ENCODE measurements at regions not wholly inside any gene's neighbourhood (a gene's known extent, or its start where the extent isn't known, plus 50 kb on each side); places are given as distances from the start of the nearest gene placed in this dataset.
"Not testable (repeated sequence)": the region's sequence is repeated elsewhere in the genome, so short reads cannot be mapped to it uniquely, and the experiment has no call there.

DNA sequence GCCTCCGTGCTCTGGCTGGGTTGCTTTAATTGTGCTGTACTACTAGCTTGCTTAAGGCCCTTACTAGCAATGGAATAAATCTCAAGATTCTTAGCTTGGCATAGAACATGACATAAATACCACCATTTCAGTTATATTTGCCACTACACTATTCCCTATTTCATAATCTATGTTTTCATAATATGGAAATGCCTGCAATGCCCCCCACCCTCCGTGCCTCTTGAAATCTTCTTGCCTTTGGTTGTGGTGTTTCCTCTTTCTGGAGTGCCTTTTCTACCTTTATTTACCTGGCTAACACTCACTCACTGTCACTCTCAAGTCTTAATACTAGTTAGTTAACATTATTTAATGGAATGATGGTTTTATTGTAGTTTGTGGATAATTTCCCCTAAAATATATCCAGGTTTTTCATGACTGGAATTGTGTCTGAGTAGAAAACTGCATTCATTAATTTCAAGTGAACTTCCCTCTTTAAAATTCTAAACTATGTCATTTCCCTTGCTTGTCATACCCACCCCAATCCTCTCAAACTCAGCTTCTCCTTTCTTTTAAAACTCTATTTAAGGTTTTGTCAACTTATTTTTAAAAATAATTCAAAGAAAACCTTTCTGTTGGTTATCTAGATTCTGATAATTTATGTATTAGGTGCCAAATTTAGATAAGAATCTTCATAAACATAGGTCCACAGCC, 521.7 kb upstream of the DAB2 start:
- no peak for FAIRE-seq

DNA sequence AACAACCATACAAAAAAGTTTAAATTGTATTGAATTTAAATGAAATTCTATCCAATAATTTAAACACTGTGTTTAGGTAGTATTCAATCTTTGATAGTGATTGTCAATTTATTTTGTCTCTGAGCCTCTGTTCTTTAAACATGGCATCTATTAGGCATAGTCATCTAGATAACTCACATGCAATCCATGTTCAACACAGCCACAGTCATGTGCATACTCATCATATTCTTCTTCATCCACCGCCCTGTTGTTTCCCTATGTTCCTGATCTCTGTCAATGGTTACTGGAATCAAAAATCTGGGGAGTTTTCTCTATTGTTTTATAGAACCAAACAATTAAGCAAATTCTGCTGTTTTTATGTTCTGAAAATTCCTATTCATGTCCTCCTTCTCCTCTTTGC, 521.1 kb upstream of the DAB2 start:
- FAIRE-seq, result peak; percentile 47

DNA sequence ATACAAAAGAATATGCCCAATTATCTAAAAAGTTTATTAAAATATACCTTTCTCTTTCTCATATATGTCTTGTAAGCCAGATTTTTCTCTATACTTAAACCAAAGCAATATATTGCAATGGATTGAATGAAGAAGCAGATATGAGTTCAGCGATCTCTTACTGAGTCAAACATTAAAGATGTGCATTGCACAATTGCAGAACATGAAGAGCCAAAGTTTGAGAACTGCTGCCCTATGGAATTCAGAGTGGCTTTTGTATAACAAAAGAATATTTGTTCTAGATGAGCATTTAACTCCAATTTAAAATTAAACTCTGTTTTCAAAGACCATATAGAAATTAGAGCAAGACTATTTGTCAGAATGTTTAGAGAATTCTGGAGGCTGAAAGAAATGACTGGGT, 519.0 kb upstream of the DAB2 start:
- no peak for FAIRE-seq

DNA sequence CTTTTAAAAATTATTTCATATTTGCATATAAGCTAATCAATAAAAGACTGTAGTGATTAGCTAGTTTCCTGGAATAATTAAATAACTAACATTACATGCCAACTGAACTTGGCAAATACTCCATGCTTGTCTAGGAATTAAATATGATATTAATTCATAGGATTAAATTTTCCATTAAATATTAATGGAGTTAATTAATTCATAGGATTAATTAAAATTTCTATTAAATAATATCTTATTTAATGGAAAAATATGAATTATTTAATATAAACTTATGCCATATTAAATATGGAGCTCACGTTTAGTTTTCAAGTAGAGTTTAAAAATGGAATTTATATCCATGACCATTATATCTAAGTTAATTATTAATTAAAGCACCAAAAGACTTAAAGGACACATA, 517.8 kb upstream of the DAB2 start:
- FAIRE-seq, result peak; percentile 87

DNA sequence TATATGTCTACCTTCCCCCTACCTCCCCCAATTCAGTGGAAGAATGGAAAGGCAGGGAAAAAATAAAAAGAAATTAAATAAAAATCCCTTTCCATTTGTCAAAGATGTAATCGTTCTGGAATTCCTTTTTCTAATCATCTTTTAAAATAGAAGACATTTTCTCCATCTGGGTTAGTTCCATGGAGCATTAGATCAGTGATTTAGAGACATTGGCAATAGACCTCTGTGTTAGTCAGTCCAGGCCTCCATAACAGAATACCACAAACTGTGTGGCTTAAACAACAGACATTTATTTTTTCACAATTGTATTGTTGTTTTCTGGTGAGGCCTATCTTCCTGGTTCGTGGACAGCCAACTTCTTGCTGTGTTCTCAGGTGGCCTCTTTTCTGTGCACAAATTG, 516.6 kb upstream of the DAB2 start:
- FAIRE-seq, result no peak

DNA sequence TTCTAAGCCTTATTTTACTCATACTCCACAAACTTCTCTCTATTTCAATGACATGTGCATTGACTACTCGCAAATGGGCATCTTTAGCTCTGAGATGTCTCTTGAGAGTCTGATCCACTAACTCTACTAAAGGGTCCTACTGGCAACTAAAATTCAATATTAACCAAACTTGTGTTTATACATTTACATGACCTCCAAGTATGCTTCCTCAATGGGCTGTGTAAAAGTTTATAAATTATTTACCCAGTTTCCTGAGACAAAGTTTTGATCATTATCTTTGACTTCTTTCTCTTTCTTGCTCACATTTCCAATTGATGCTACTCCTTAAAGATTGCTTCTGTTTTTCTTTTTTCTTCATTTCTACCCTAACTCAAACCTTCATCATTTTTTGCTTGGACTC, 510.1 kb upstream of the DAB2 start:
- no peak for FAIRE-seq

DNA sequence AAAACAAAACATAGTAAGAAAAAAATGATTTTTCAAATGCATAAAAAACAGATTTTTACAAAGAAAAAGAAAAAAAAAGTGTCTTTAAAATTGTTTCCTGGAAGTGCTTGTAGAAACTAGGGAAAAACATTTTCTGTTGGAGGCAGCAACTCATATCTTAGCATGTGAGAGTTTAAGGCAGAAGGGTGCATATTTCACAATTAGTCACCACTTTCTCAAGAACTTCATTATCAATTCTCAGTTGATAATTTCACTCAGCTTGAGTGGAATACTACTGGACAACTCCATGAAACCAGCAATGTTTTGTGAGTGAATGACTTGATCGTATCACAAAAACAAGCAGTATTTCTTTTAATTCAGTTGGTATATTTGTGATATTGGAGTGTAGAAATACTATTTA, 508.3 kb upstream of the DAB2 start:
- FAIRE-seq, result no peak

DNA sequence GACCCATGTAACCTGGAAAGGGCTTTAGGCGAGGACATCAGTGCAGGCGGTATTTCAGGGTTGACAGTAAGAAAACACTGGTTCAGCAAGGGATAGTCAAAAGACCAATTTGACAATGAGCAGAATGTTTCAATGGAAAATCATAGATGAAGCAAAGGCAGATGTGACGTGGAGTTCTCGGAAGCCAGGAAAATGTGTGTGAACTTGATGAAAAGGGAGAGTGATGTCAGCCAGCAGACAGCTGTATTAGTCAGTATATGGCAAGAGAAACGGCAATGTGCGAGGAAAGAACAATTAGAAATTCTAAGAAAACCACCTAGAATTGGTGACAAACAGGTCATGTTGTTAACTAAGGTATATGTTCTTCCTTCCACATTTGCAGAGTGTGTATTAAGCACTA, 503.9 kb upstream of the DAB2 start:
- FAIRE-seq, result no peak

DNA sequence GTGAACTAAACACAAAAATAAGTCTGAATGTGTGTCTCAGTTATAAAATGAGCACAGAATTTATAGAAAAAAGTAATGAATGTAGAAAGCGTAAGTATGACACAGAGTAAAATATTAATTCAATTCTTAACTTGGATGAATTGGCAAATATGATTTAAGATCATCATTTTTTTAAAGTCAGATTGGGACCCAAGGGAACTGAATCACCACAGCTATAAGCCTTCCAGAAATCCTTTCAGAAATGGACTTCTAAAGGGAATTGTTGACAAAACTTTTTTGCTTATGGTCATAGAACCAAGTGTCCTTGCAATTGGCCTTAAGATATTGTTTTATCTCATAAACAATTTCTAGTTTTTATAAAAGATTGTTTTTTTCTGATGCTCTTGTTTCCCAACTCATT, 495.1 kb upstream of the DAB2 start:
- no peak for FAIRE-seq

DNA sequence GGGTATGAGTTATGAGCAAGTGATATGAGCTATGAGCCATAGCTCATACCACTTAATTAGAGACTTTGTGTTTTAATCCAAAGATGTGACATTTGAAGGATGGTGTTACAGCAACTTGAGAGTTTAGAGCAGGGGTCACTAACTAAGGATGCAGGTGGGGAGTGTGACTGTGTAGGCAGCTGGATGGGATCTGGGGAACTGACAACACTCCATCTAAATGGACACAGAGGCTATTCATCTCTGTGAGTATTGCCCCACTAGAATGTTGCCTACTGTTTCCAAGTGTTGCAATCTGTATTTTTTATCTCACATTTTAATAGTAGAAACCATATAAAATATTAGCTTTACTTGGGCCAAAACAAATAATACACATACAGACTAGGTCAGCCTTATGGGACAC, 488.1 kb upstream of the DAB2 start:
- FAIRE-seq, result no peak

DNA sequence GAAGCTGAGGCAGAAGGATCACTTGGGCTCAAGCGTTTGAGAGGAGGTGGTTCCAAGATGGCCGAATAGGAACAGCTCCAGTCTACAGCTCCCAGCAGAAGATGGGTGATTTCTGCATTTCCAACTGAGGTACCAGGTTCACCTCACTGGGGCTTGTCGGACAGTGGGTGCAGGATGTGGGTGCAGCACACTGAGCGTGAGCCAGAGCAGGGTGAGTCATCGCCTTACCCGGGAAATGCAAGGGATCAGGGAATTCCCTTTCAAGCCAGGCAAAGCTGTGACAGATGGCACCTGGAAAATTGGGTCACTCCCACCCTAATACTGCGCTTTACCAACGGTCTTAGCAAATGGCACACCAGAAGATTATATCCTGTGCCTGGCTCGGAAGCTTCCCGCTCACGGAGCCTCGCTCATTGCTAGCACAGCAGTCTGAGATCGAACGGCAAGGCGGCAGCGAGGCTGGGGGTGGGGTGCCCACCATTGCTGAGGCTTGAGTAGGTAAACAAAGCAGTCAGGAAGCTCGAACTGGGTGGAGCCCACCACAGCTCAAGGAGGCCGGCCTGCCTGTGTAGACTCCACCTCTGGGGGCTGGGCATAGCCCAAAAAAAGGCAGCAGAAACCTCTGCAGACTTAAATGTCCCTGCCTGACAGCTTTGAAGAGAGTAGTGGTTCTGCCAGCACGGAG, 482.6 kb upstream of the DAB2 start:
- FAIRE-seq, result not testable (repeated sequence)

DNA sequence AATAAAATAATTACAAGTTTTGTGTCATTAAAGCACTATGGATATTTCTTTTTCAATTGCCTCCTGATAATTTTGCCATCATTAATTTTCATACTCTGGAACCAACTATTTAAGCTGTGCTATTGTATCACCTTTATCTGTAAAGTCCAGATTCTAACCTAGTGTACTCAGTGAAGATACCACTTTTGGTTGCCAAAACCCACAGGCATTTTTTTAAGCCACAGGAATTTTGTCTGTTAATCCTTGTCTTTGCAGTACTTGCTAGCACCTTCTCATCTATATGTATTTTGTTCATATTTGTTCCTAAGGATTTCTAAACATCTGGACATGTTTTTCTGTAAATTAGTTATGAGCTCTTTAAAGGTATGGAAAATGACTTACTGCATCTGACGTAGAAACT, 481.4 kb upstream of the DAB2 start:
- FAIRE-seq, result no peak

DNA sequence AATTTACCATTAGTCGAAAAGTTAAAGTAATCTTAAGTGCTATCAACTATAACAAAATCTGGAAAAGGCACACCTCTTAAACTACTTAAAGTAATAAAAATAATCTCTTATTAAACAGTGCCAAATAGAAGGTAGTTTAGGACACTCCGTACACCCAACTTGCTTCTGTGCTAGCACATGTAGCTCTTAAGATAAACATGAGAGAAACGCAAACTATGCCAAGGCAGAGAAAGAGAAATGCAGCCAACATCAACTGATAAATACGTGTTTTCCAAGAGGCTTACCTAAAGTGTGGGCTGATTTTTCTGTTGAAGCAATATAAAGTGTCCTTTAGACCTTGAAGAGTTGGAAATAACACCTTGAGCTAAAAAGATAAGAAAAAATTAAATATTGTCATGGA, 480.6 kb upstream of the DAB2 start:
- FAIRE-seq, result no peak

DNA sequence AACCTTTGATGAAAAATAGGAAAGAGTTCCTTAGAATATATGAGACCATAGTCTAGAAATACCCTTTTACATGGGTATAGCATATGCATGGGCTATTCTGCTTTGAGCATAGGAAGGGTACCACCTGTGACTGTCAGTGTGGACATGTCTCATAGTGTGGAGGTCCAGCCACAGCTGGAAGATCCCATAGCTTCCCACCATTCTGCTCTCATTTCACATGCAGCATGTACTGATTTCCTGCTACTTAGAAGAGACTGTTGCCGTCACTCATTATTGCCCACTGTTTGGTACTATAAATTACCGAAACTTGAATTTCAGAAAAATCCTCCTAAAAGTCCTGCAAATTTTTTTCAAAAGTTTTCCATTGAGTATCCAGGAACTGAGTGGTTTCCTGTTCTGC, 477.8 kb upstream of the DAB2 start:
- FAIRE-seq, result no peak

DNA sequence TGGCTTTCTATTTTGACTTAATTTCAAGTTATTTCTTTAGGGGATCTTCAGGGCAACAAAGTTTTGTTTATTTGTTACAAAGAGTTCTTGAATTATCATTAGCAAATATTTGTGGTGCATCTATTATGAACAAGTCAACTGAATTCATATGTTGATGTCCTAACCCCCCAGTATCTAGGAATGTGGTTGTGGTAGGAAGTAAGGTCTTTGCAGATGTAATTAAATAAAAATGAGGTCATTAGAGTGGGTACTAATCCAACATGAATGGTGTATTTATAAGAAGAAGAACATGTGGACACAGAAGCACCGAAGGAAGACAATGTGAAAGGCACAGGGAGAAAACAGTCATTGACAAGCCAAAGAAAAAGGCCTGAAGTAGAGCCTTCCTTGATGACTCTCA, 474.0 kb upstream of the DAB2 start:
- FAIRE-seq, result no peak

DNA sequence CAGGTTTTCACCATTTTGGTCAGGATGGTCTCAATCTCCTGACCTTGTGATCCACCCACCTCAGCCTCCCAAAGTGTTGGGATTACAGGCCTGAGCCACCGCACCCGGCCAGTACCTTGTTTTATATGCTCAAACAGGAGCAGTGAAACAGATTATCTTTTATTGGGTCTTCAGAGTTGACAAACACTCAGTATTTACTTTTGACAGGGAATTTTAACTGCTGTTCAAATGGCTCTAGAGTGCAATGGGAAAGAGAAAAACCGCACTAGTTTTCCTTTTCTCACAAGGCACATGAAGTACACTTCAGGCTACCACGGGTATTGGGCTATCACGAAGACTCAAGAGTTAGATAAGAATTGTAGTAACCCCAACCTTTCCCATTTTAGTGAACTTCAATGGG, 471.9 kb upstream of the DAB2 start:
- no peak for FAIRE-seq

DNA sequence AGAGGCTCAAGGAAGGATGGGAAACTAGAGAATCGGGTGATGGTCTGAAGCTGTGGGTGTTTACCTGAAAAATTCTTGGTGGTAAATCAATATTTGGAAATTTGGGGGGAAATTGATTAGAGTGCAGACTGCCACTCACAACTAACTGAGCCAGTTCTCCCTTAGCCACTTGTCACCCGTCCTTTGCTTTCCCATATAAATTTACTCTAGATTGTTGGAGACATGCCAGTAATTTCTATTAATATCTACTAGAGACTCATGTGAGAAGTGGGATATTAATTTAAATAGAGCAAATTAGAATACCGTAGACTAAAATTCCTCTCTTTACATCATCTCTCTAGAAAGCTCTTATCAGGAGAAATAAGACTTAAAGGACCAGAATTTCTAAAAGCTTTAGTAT, 471.3 kb upstream of the DAB2 start:
- FAIRE-seq, result no peak

DNA sequence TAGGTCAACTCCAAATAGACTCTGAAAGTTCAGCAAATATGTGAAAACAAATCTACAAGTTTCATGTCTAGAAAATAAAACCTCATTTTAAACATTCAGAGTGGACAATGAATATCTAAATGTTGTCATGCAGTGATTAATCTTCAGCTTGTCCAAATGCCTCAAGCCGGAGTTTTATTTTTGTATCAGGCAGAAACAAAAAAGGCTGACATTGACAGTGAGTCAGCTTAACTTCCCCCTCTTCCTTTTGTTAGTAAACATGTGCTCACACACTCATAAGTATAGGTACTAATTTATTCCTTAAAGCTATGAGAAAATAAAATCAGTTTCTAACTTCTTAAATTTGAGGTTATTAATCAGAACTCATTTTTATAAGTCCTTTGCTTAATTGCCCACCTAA, 467.9 kb upstream of the DAB2 start:
- no peak for FAIRE-seq

DNA sequence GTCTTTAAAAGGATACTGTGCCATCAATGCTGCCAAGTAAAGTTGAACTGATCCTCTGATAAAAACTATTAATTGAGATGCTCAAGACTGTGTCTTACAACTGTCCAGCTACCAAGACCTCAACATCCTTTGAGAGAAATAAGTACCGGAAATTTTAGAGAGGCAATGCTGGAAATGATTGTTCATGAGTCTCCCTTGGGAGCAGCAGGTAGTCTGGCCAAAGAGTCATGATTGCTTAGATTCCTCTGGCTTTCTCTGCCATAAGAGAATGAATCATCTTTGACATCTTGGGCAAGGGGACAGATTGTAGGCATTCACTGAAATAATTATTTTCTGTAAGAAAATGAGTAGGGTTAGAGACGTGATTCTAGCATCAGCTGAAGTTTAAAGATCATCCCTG, 466.6 kb upstream of the DAB2 start:
- FAIRE-seq, result no peak

DNA sequence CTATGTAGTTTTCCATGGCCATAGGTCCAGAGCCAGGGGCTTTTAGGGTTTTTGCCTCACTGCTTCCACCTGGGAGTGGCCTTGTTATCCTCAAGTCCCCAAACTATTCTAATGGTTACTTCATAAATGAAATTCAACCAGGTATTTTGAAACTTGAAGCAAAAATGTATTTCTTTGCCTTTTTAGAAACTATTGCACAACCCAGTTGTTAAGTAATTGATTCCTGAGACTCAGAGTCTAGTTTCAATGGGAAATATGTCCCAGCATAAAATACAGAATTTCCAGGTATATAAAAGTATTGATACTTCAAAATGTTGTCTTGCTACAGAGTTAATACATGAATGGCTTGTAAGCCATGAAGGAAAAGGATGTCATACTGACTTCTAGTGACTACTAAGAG, 456.2 kb upstream of the DAB2 start:
- no peak for FAIRE-seq

DNA sequence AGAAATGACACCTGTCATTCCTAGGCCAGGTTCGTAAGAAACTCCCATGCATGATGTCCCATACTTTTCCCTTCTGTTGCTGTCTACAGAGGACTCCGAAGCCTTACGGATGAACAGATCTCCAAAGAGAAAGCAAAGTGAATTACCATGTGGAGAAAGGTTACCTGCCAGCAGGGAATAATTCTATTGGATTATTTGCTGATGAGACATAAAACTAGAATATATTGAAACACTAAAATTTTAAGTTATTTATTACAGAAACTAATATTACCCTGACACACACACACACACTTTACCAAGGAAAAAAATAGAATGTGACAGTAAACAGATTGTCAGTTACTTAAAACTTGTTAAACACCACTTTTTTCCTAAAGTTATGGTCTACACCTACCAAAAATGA, 452.7 kb upstream of the DAB2 start:
- no peak for FAIRE-seq

DNA sequence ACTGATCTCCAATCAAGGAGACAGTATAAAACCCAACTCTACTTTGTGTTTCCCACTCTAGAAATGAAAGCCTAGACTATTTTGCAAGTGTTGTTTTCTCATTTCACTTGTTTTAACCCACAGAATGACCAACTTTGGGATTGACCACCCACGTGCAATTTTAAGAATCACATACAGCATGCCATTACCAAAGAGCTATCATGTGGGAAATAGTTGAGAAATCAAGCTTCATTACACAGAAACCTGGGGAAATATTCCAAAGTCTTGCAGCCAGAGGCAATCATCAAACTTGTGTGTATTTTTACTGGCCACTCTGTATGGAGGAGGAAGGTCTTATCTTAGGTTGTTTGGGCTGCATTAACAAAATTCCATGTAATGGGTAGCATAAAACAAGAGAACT, 451.4 kb upstream of the DAB2 start:
- FAIRE-seq, result no peak

DNA sequence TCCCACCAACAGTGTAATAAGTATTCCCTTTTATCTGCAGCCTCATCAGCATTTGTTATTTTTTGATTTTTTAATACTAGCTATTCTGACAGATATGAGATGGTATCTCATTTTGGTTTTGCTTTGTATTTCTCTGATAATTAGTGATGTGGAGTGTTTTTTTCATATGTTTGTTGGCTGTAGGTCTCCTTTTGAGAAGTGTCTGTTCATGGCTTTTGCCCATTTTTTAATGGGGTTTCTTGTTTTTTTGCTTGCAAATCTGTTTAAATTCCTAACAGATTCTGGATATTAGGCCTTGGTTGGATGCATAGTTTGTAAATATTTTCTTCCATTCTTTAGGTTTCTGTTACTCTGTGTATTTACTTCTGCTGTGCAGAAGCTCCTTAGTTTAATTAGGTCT, 445.4 kb upstream of the DAB2 start:
- no peak for FAIRE-seq

DNA sequence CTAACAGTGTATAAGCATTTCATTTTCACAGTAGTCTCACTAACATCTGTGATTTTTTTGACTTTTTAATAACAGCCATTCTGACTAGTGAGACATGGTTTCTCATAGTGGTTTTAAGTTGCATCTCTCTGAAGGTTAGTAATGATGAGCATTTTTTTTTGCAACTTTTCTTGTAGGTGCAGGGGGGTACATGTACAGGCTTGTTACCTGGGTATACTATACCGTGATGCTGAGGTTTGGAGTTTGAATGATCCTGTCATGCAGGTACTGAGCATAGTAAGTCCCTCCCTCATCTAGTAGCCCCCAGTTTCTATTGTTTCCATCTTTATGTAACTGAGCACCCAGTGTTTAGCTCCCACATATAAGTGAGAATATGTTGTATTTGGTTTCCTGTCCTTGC, 444.6 kb upstream of the DAB2 start:
- no peak for FAIRE-seq

DNA sequence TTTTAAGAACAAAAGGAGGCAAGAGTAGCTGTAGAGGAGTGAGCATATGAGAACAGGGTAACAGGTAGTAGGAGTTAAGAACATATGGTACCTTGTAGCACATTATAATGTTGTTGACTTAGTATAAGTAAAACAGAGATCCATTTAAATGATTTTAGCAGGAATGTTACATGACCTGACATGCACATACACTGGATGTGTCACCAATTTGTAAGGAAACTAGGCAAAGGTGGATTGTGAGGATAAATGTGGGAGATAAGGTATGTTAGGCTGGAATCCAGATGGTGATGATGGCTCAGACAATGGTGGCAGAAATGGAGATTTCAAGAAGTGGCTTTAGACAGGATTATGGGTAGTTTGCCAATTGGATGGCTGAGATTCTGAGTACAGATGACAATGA, 443.1 kb upstream of the DAB2 start:
- no peak for FAIRE-seq
